ENCODE measurements at regions not wholly inside any gene's neighbourhood (a gene's known extent, or its start where the extent isn't known, plus 50 kb on each side); places are given as distances from the start of the nearest gene placed in this dataset.

DNA sequence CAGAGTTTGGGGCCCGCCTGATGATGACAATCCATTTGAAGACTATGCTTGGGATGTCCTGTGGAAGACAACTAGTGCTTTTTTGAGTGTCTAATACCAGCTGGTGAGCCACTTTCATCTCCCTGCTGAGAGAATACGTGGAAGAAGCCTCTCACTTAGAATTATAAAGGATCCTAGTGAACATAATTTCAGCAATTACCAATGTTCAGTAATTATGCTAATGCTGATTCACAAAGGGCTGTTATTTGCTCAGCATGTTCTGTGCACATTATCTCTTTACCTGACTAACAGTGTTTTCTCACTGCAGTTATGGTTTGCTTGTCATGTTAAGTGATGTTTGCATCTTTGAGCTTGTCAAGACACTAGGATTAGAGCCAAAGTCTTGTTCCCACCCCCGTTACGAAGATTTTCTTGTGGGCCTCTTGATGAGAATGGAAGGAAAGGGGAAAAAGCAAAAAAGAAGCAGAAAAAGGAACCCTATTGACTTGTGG is 282.1 kb upstream of the CHD6 start:
- TF ChIP-seq FOXK2 (IDR thresholded peaks at IDR 0.05) (no peak), BHLHE40 (IDR thresholded peaks at IDR 0.05; ENCODE audit: borderline replicate concordance) (no peak), HDGF (IDR thresholded peaks at IDR 0.05; ENCODE audit: borderline replicate concordance) (no peak)
